Heart left ventricle (tissue), 13 donors: ENCODE measurements at regions not wholly inside any gene's neighbourhood (a gene's known extent, or its start where the extent isn't known, plus 50 kb on each side); places are given as distances from the start of the nearest gene placed in this dataset.

Experiments used
- POLR2A ChIP-seq, 2 donors: fragments of 450-650 bp; IDR thresholded peaks; one replicate each; pipeline ENCODE4 v1.6.1; 2017; ENCODE audit warnings: antibody characterized with exemption in 2 of 2, mild to moderate bottlenecking in 2 of 2, moderate library complexity in 2 of 2
- TF ChIP-seq, protein P1 (sequence below), 12 donors: fragments of 200-600 bp; sonication (generic) in 4 of 12; IDR thresholded peaks; one replicate each; pipeline versions ENCODE4 v1.5.0 to v1.8.0; 2018 to 2022; ENCODE audit warnings: antibody characterized with exemption in 12 of 12, mild to moderate bottlenecking in 5 of 12
- donor health status: ischemic (EF 13 %, LVEDD 7.1; RV severe dilation, severe dysfunction).
- donor health status: DM: no; HTN: yes; CAD: no.
- donor health status: DM: no; HTN: no; CAD: no.
- donor health status: ischemic (EF 25% LVEDD 6.9; RV normal size, moderate dysfunction).
- donor health status: ischemic (EF 25% LVEDD 5.7; RV mildly dilated, moderate dysfunction).
- donor health status: ischemic (EF 35%, LVEDD 5.7; RV mildly dilated, moderate dysfunction).
- donor health status: nonischemic (EF 11% LVEDD 7.7; RV severe dilation, severe dysfunction).
- donor health status: DM: yes; HTN: yes; CAD: no.
- donor health status: PGD.
- donor health status: ischemic (EF 29% LVEDD 5.4; RV normal size, mild dysfunction).
- donor health status: nonischemic (EF 23%, LVEDD 6.1; RV moderate dilation, normal function).

DNA sequence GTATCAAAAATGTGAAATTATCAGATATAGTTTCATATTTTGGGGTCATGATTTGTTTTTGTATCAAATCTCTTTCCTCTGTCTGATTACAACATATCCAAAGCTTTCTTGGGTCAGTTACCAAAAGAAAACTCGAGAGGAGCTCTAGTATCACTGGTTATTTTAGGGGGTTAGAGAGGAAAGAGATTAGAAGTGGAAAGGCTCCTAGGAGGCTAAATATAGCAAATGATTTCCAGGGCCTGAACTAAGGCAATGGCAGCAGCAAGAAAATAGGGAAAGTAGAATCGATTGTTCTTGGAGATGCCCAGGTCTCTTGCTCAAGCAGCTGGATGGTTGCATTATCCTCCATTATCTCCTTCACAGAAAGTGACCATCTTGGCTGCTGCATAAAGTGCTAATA, 72.9 kb downstream of the NHLRC3 start:
- TF ChIP-seq, protein P1, sequence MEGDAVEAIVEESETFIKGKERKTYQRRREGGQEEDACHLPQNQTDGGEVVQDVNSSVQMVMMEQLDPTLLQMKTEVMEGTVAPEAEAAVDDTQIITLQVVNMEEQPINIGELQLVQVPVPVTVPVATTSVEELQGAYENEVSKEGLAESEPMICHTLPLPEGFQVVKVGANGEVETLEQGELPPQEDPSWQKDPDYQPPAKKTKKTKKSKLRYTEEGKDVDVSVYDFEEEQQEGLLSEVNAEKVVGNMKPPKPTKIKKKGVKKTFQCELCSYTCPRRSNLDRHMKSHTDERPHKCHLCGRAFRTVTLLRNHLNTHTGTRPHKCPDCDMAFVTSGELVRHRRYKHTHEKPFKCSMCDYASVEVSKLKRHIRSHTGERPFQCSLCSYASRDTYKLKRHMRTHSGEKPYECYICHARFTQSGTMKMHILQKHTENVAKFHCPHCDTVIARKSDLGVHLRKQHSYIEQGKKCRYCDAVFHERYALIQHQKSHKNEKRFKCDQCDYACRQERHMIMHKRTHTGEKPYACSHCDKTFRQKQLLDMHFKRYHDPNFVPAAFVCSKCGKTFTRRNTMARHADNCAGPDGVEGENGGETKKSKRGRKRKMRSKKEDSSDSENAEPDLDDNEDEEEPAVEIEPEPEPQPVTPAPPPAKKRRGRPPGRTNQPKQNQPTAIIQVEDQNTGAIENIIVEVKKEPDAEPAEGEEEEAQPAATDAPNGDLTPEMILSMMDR (IDR thresholded peaks at IDR 0.05) = no peak
- no peak for TF ChIP-seq POLR2A (IDR thresholded peaks at IDR 0.05)
